ENCODE measurements at regions not wholly inside any gene's neighbourhood (a gene's known extent, or its start where the extent isn't known, plus 50 kb on each side); places are given as distances from the start of the nearest gene placed in this dataset.

GRCh38 chr1:221945669-221946068, 203.8 kb upstream of the DUSP10 start:
- Histone ChIP-seq H3K9ac (no peak overlapping the region), H3K36me3 (ENCODE audit: insufficient read depth) (no peaks in the 10 kb centered on the region), H3K27me3 (ENCODE audit: insufficient read depth, low read depth) (no peaks in the 10 kb centered on the region), H3K79me2 (ENCODE audit: insufficient read depth, low read depth) (no peaks in the 10 kb centered on the region), H2AFZ (ENCODE audit: low read depth) (no peak overlapping the region), H3K4me1 (ENCODE audit: low read depth, poor library complexity, severe bottlenecking) (peaks cover 65% of the 10 kb centered on the region), H3K4me2 (no peak overlapping the region), H4K20me1 (ENCODE audit: insufficient read depth) (no peaks in the 10 kb centered on the region), H3K27ac (no peak overlapping the region), H3K4me3 (IDR thresholded peaks at IDR 0.05; ENCODE audit: insufficient read depth, low read depth, low read length) (no peak overlapping the region)
- no peak for TF ChIP-seq CTCF (conservative IDR thresholded peaks at IDR 0.05; ENCODE audit: low read depth, low read length)

GRCh38 chr1:221944247-221944870, 202.5 kb upstream of the DUSP10 start:
- no peak overlapping the region for H2AFZ ChIP-seq (ENCODE audit: low read depth)

GRCh38 chr1:221940631-221941030, 198.7 kb upstream of the DUSP10 start:
- Histone ChIP-seq H3K4me3 (IDR thresholded peaks at IDR 0.05; ENCODE audit: insufficient read depth, low read depth, low read length) (peak overlapping the region; percentile 19), H3K4me2 (peak overlapping the region; percentile 78), H3K36me3 (ENCODE audit: insufficient read depth) (no peaks in the 10 kb centered on the region), H4K20me1 (ENCODE audit: insufficient read depth) (no peaks in the 10 kb centered on the region), H3K9ac (peak overlapping the region; percentile 24; the same call in 1 of the 2 replicates), H3K79me2 (ENCODE audit: insufficient read depth, low read depth) (no peaks in the 10 kb centered on the region), H3K4me1 (ENCODE audit: low read depth, poor library complexity, severe bottlenecking) (peaks cover 71% of the 10 kb centered on the region), H3K27me3 (ENCODE audit: insufficient read depth, low read depth) (no peaks in the 10 kb centered on the region), H3K27ac (peak overlapping the region; percentile 93), H2AFZ (ENCODE audit: low read depth) (peak overlapping the region; percentile 4; the same call in 1 of the 2 replicates)
- TF ChIP-seq CTCF (conservative IDR thresholded peaks at IDR 0.05; ENCODE audit: low read depth, low read length) = no peak

More at GRCh38 chr1:221944247-221944870, 202.5 kb upstream of the DUSP10 start:
- H3K36me3 ChIP-seq (ENCODE audit: insufficient read depth) = no peaks in the 10 kb centered on the region
- peaks cover 74% of the 10 kb centered on the region for H3K4me1 ChIP-seq (ENCODE audit: low read depth, poor library complexity, severe bottlenecking)
- no peak for TF ChIP-seq CTCF (conservative IDR thresholded peaks at IDR 0.05; ENCODE audit: low read depth, low read length)
- H3K27ac ChIP-seq = no peak overlapping the region
- no peak overlapping the region for H3K9ac ChIP-seq
- H4K20me1 ChIP-seq (ENCODE audit: insufficient read depth) = no peaks in the 10 kb centered on the region
- H3K4me2 ChIP-seq = no peak overlapping the region
- H3K79me2 ChIP-seq (ENCODE audit: insufficient read depth, low read depth) = no peaks in the 10 kb centered on the region
- H3K4me3 ChIP-seq (IDR thresholded peaks at IDR 0.05; ENCODE audit: insufficient read depth, low read depth, low read length) = no peak overlapping the region
- no peaks in the 10 kb centered on the region for H3K27me3 ChIP-seq (ENCODE audit: insufficient read depth, low read depth)

GRCh38 chr1:221939607-221940006, 197.7 kb upstream of the DUSP10 start:
- Histone ChIP-seq H3K36me3 (ENCODE audit: insufficient read depth) (no peaks in the 10 kb centered on the region), H3K4me1 (ENCODE audit: low read depth, poor library complexity, severe bottlenecking) (peaks cover 71% of the 10 kb centered on the region), H3K79me2 (ENCODE audit: insufficient read depth, low read depth) (no peaks in the 10 kb centered on the region), H3K27ac (peak overlapping the region; percentile 93), H3K27me3 (ENCODE audit: insufficient read depth, low read depth) (no peaks in the 10 kb centered on the region), H3K4me3 (IDR thresholded peaks at IDR 0.05; ENCODE audit: insufficient read depth, low read depth, low read length) (peak overlapping the region; percentile 76), H2AFZ (ENCODE audit: low read depth) (peak overlapping the region; percentile 35; the same call in 1 of the 2 replicates), H3K9ac (peak overlapping the region; percentile 45; the same call in 1 of the 2 replicates), H4K20me1 (ENCODE audit: insufficient read depth) (no peaks in the 10 kb centered on the region), H3K4me2 (peak overlapping the region; percentile 91)
- no peak for TF ChIP-seq CTCF (conservative IDR thresholded peaks at IDR 0.05; ENCODE audit: low read depth, low read length)

Measured in KMS-11 (cell line).